K562 (cell line): ENCODE measurements at regions not wholly inside any gene's neighbourhood (a gene's known extent, or its start where the extent isn't known, plus 50 kb on each side); places are given as distances from the start of the nearest gene placed in this dataset.

ENCODE experiments used
- ATAC-seq: fragments of 200-7000 bp; cut with Tn5 transposase; 3 replicates; pipeline ENCODE4 v1.9.1; 2020; ENCODE audit warnings: moderate library complexity
- BruUV-seq: library from RNA; stranded (reverse); fragments of 400-500 nt; replicated peaks from 2 replicates; lab custom pipeline; 2021; lab: Mats Ljungman, UMichigan
- CTCF ChIA-PET: fragments of 300-600 bp; formaldehyde crosslinking; extraction: SDS; loops from one replicate; lab custom pipeline; 2021; ENCODE audit warnings: low intra/inter-chr PET ratio; lab: Yijun Ruan, JAX
- POLR2A ChIA-PET: fragments of 300-600, 350-650 bp; sonication (Branson Sonifier 250); formaldehyde crosslinking; extraction: SDS; loops from one replicate; lab custom pipeline; 2021; ENCODE audit warnings: antibody characterized with exemption, inconsistent platforms; lab: Yijun Ruan, JAX
- DNase-seq, 4 experiments: peaks; one replicate each; pipeline versions ENCODE4 v3.0.0 to v3.0.0-alpha.2; 2011 to 2018; ENCODE audit warnings: low spot score in 3 of 4, mixed read lengths in 3 of 4; ENCODE audit errors: extremely low read depth in 1 of 4
- FAIRE-seq: peaks from 2 replicates; lab custom pipeline; 2011; peaks lifted over from hg19 to GRCh38; lab: Jason Lieb, UNC
- H2AFZ ChIP-seq: 2 replicates; pipeline ENCODE4 v1.6.0; 2011; ENCODE audit warnings: low read depth, low read length, control low read depth, inconsistent platforms
- H3K27ac ChIP-seq: fragments of 200-600 bp; 3 replicates; pipeline ENCODE4 v1.8.0; 2011; ENCODE audit warnings: low read depth, mild to moderate bottlenecking, control low read depth, inconsistent platforms, low read length, moderate library complexity, mixed read lengths; ENCODE audit errors: extremely low read depth
- H3K27me3 ChIP-seq, 2 experiments: fragments of 300-600 bp in 1 of 2; 2 replicates in 1 of 2; 3 replicates in 1 of 2; pipeline versions ENCODE4 v1.6.0 to v1.8.0; 2011; ENCODE audit warnings: inconsistent platforms in 2 of 2, low read length in 2 of 2, mild to moderate bottlenecking in 1 of 2, mixed read lengths in 1 of 2, moderate library complexity in 1 of 2; ENCODE audit not compliant: control insufficient read depth in 2 of 2, insufficient read depth in 2 of 2
- H3K36me3 ChIP-seq: fragments of 300-600 bp; 3 replicates; pipeline ENCODE4 v1.8.0; 2011; ENCODE audit warnings: mild to moderate bottlenecking, low read length, inconsistent platforms; ENCODE audit not compliant: control insufficient read depth, insufficient read depth
- H3K4me1 ChIP-seq, 2 experiments: fragments of 200-600 bp in 1 of 2; replicated peaks in 1 of 2; 2 replicates in 1 of 2; 3 replicates in 1 of 2; pipeline versions ENCODE4 v1.5.1 to v1.8.0; 2011; ENCODE audit warnings: inconsistent platforms in 2 of 2, low read length in 2 of 2, mild to moderate bottlenecking in 1 of 2, mixed read lengths in 1 of 2, moderate library complexity in 1 of 2; ENCODE audit not compliant: control insufficient read depth in 2 of 2, insufficient read depth in 2 of 2
- H3K4me2 ChIP-seq: 2 replicates; pipeline ENCODE4 v1.6.1; 2011; ENCODE audit warnings: low read length, control low read depth, inconsistent platforms, mixed read lengths; ENCODE audit not compliant: insufficient read depth
- H3K4me3 ChIP-seq: fragments of 200-600 bp; sonication (generic), shearing (Covaris generic); 2 replicates; pipeline ENCODE4 v1.5.1; 2016; ENCODE audit warnings: control low read depth, inconsistent platforms
- H3K79me2 ChIP-seq: fragments of 200-600 bp; 3 replicates; pipeline ENCODE4 v1.8.0; 2011; ENCODE audit warnings: low read length, inconsistent platforms; ENCODE audit not compliant: control insufficient read depth, insufficient read depth
- H3K9ac ChIP-seq, 2 experiments: 2 replicates each; pipeline versions ENCODE4 v1.6.0 to v1.6.1; 2011; ENCODE audit warnings: low read depth in 2 of 2, low read length in 2 of 2, control low read depth in 1 of 2, inconsistent platforms in 1 of 2, mild to moderate bottlenecking in 1 of 2, mixed read lengths in 1 of 2; ENCODE audit not compliant: insufficient read depth in 1 of 2
- H3K9me1 ChIP-seq: one replicate; pipeline ENCODE4 v1.6.0; 2011; ENCODE audit warnings: inconsistent platforms, mild to moderate bottlenecking, low read length, moderate library complexity; ENCODE audit not compliant: control insufficient read depth, insufficient read depth
- H3K9me3 ChIP-seq: replicated peaks from 2 replicates; pipeline ENCODE4 v1.5.1; 2011; ENCODE audit warnings: low read depth, low read length, inconsistent platforms; ENCODE audit not compliant: control insufficient read depth, insufficient read depth
- H4K20me1 ChIP-seq: replicated peaks from 2 replicates; pipeline ENCODE4 v1.6.1; 2011; ENCODE audit warnings: low read length, inconsistent platforms, mixed read lengths; ENCODE audit not compliant: control insufficient read depth, insufficient read depth
- C11orf30 ChIP-seq: fragments of 450-650 bp; IDR thresholded peaks from 2 replicates; pipeline ENCODE4 v1.6.1; 2016; ENCODE audit warnings: low read depth, mild to moderate bottlenecking
- CEBPG ChIP-seq, 3 experiments: fragments of 200-800 bp in 1 of 3; sonication (Bioruptor generic) in 1 of 3; sonication (generic) in 1 of 3; formaldehyde crosslinking in 1 of 3; IDR thresholded peaks in 2 of 3; conservative IDR thresholded peaks in 1 of 3; 2 replicates each; pipeline versions ENCODE4 v1.6.1 to v1.8.0; 2016 to 2022; ENCODE audit warnings: missing compliant biosample characterization in 2 of 3, missing genetic modification characterization in 2 of 3, mild to moderate bottlenecking in 1 of 3, missing genetic modification reagents in 1 of 3
- EHMT2 ChIP-seq: fragments of 450-650 bp; IDR thresholded peaks from 2 replicates; pipeline ENCODE4 v1.6.1; 2018; ENCODE audit warnings: antibody characterized with exemption
- ERF ChIP-seq: fragments of 450-650 bp; formaldehyde crosslinking; IDR thresholded peaks from 2 replicates; pipeline ENCODE4 v1.4.0; 2020; ENCODE audit warnings: mild to moderate bottlenecking, mixed read lengths
- MAFF ChIP-seq: IDR thresholded peaks from 2 replicates; pipeline ENCODE4 v1.6.1; 2012; ENCODE audit warnings: low read length, improper control_type of control experiment
- MAFG ChIP-seq: fragments of 450-650 bp; conservative IDR thresholded peaks from 2 replicates; pipeline ENCODE4 v1.6.1; 2016; ENCODE audit warnings: missing genetic modification characterization, missing compliant biosample characterization
- MAFK ChIP-seq: IDR thresholded peaks from 2 replicates; pipeline ENCODE4 v1.6.1; 2011; ENCODE audit warnings: low read length, improper control_type of control experiment
- PRDM10 ChIP-seq: fragments of 450-650 bp; IDR thresholded peaks from 2 replicates; pipeline ENCODE4 v1.6.1; 2018; ENCODE audit not compliant: partially characterized antibody
- ZBTB17 ChIP-seq: fragments of 450-650 bp; formaldehyde crosslinking; IDR thresholded peaks from 2 replicates; pipeline ENCODE4 v1.4.0; 2020; ENCODE audit warnings: mild to moderate bottlenecking
- ZNF316 ChIP-seq: fragments of 450-650 bp; IDR thresholded peaks from 2 replicates; pipeline ENCODE4 v1.6.1; 2016
- WGBS: fragments of 100-300 bp; shearing (Covaris generic); methylation state at CpG from one replicate; pipeline ENCODE4 v1.1.6; 2016; ENCODE audit warnings: low coverage, mixed read lengths; ENCODE audit not compliant: insufficient coverage; ENCODE audit errors: missing lambda C conversion rate; 5-methylcytosine and 5-hydroxymethylcytosine counted together
- in situ Hi-C: fragments of 300-500 bp; cut with MboI; formaldehyde crosslinking; loops from 4 replicates; pipeline ENCODE4 v1.15.0; 2018; ENCODE audit warnings: inconsistent platforms, mixed read lengths
- intact Hi-C: fragments of 100-400 bp; cut with micrococcal nuclease; formaldehyde crosslinking; loops from 2 replicates; pipeline ENCODE4 v1.14.2; 2022
- TF ChIP-seq, protein P1 (sequence below): IDR thresholded peaks from 2 replicates; pipeline ENCODE4 v1.6.1; 2011; ENCODE audit not compliant: insufficient read length; ENCODE audit errors: extremely low read depth
- TF ChIP-seq, protein P2 (sequence below), 2 experiments: fragments of 450-650 bp in 1 of 2; sonication (generic) in 1 of 2; formaldehyde crosslinking in 1 of 2; IDR thresholded peaks in 1 of 2; conservative IDR thresholded peaks in 1 of 2; 2 replicates each; pipeline versions ENCODE4 v1.6.1 to v1.8.1; 2016 to 2023; ENCODE audit warnings: mild to moderate bottlenecking in 2 of 2, moderate library complexity in 2 of 2, inconsistent platforms in 1 of 2, missing genetic modification reagents in 1 of 2

GRCh38 chr13:75968103-75968838 is 332.1 kb downstream of the LMO7 start:
- no peak overlapping the region for H3K4me3 ChIP-seq
- no peaks in the 10 kb centered on the region for H3K9me1 ChIP-seq
- H4K20me1 ChIP-seq = no peaks in the 10 kb centered on the region
- ChIA-PET POLR2A (no interaction called here), CTCF (no interaction called here)
- H3K9ac ChIP-seq = no peak overlapping the region
- DNase-seq (no peak), ATAC-seq (no peak), FAIRE-seq (no peak)
- in situ Hi-C loops (no loop called here), intact Hi-C loops (no loop called here)
- no peak overlapping the region for H3K27ac ChIP-seq
- H3K4me2 ChIP-seq = no peak overlapping the region
- H3K36me3 ChIP-seq = no peaks in the 10 kb centered on the region
- no peaks in the 10 kb centered on the region for H3K9me3 ChIP-seq
- 39% methylated on average over 4 of the region's 4 CpGs for WGBS
- H3K79me2 ChIP-seq = no peaks in the 10 kb centered on the region
- H2AFZ ChIP-seq = no peak overlapping the region
- no peak for TF ChIP-seq ZBTB17 (CRISPR knock-in tag)
- TF ChIP-seq CEBPG (CRISPR knock-in tag; IDR thresholded peaks at IDR 0.05) = no peak
- TF ChIP-seq CEBPG (tag; conservative IDR thresholded peaks at IDR 0.05 in 1 of 2, IDR thresholded peaks at IDR 0.05 in 1 of 2) = 0 out of 4 replicates have a peak, but pooled peaks of 1 of the 2 experiments have one; percentile 9
- TF ChIP-seq MAFF = peak; percentile 93
- peak; percentile 80 for TF ChIP-seq MAFG (tag)
- TF ChIP-seq C11orf30 = peak; percentile 76
- TF ChIP-seq ERF = no peak
- TF ChIP-seq, protein P1, sequence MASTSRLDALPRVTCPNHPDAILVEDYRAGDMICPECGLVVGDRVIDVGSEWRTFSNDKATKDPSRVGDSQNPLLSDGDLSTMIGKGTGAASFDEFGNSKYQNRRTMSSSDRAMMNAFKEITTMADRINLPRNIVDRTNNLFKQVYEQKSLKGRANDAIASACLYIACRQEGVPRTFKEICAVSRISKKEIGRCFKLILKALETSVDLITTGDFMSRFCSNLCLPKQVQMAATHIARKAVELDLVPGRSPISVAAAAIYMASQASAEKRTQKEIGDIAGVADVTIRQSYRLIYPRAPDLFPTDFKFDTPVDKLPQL = no peak
- TF ChIP-seq MAFK = peak; percentile 95
- peak; percentile 89 for TF ChIP-seq ZNF316
- TF ChIP-seq, protein P2, sequence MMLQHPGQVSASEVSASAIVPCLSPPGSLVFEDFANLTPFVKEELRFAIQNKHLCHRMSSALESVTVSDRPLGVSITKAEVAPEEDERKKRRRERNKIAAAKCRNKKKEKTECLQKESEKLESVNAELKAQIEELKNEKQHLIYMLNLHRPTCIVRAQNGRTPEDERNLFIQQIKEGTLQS (IDR thresholded peaks at IDR 0.05) = peak; percentile 16; the same call in 1 of the 2 replicates
- TF ChIP-seq, protein P2 (CRISPR knock-in tag; conservative IDR thresholded peaks at IDR 0.05) = no peak
- no peak for TF ChIP-seq EHMT2
- TF ChIP-seq PRDM10 = peak; percentile 29
- peaks cover 0 to under 1% of the 10 kb centered on the region in 2 experiments; a peak in 2 of 5 replicates for H3K4me1 ChIP-seq
- H3K27me3 ChIP-seq = no peaks in the 10 kb centered on the region
- BruUV-seq = no TSS peak
